ENCODE measurements at regions not wholly inside any gene's neighbourhood (a gene's known extent, or its start where the extent isn't known, plus 50 kb on each side); places are given as distances from the start of the nearest gene placed in this dataset.

- H3K4me3 ChIP-seq (ENCODE audit: low read depth, low read length), result no peak overlapping the region
- ChIA-PET POLR2A (no interaction called here), CTCF (no interaction called here)
- no peak for TF ChIP-seq CTCF (IDR thresholded peaks at IDR 0.05; ENCODE audit: insufficient read depth, low read length, missing control alignments)
- DNase-seq (ENCODE audit: low read depth, low spot score), result no peak
These were observed 106.6 kb upstream of the DOCK1 start for GRCh38 chr10:126798649-126799048.

- no peak for TF ChIP-seq CTCF (IDR thresholded peaks at IDR 0.05; ENCODE audit: insufficient read depth, low read length, missing control alignments)
- no peak for DNase-seq (ENCODE audit: low read depth, low spot score)
- CTCF ChIA-PET, result no interaction called here
These were observed 101.8 kb upstream of the DOCK1 start for GRCh38 chr10:126803394-126803793.

DNA sequence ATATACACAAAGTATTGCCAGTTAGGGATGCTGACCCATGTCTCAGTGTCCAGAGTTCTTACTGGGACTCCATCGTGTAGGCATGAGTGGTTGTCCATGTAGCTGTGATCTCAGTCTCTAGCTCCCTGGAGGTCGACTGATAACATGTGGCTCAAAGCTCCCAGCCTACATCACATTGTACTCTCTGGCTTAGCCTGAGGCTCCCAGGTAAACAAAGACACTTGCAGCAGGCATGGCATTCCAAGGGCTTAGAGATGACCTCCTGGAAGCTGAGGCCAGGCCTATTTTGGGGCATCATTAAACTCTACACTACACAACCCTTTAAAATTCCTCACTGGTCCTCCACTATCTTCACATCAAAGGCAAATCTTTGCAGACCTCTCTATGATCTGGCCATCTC is 100.8 kb upstream of the DOCK1 start:
- ChIA-PET CTCF (no interaction called here), POLR2A (no interaction called here)
- no peak overlapping the region for H3K4me3 ChIP-seq (ENCODE audit: low read depth, low read length)
- TF ChIP-seq CTCF (IDR thresholded peaks at IDR 0.05; ENCODE audit: insufficient read depth, low read length, missing control alignments), result no peak
- DNase-seq (ENCODE audit: low read depth, low spot score), result no peak

More at GRCh38 chr10:126803394-126803793, 101.8 kb upstream of the DOCK1 start:
- H3K4me3 ChIP-seq (ENCODE audit: low read depth, low read length), result no peak overlapping the region
- POLR2A ChIA-PET, result no interaction called here

- no peak overlapping the region for H3K4me3 ChIP-seq (ENCODE audit: low read depth, low read length)
- TF ChIP-seq CTCF (IDR thresholded peaks at IDR 0.05; ENCODE audit: insufficient read depth, low read length, missing control alignments), result no peak
- CTCF ChIA-PET, result no interaction called here
- no peak for DNase-seq (ENCODE audit: low read depth, low spot score)
- POLR2A ChIA-PET, result no interaction called here
These were observed 98.7 kb upstream of the DOCK1 start for GRCh38 chr10:126806498-126806897.

DNA sequence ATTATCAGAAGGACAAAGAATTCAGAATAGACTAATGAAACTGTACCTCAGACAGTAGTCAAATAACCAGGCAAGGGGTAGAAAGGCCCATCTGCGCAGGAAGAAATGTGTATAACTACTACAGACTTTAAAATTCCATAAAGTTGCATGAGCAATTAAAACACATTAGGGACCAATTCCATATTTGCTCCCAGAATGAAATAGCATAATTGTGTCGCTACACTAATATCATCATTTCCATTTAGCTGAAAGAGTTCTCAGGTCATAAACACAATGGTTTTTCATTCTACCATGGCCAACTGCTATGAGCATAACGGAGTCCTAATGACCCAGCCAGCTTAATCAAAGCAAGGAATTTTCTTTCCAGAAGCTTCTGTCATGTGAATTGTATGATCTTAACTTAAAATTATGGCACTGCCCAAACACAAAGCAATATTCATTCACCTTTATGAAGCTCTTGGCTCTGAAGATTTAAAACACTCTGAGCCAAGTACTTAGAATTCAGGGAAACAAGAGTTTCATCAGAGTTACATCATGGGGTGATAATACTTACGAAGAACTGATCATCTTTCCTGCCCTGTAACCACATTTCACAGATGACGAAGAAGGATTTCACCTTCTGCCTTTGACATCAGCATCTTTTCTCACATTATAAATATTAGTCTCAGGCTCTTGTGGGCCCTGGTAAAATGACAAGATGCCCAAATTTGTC is 98.1 kb upstream of the DOCK1 start:
- no peak for TF ChIP-seq CTCF (IDR thresholded peaks at IDR 0.05; ENCODE audit: insufficient read depth, low read length, missing control alignments)
- H3K4me3 ChIP-seq (ENCODE audit: low read depth, low read length), result no peak overlapping the region
- CTCF ChIA-PET, result no interaction called here
- POLR2A ChIA-PET, result no interaction called here
- DNase-seq (ENCODE audit: low read depth, low spot score), result no peak

GRCh38 chr10:126808103-126808502 is 97.1 kb upstream of the DOCK1 start:
- POLR2A ChIA-PET, result no interaction called here
- no peak overlapping the region for H3K4me3 ChIP-seq (ENCODE audit: low read depth, low read length)
- no peak for DNase-seq (ENCODE audit: low read depth, low spot score)
- no peak for TF ChIP-seq CTCF (IDR thresholded peaks at IDR 0.05; ENCODE audit: insufficient read depth, low read length, missing control alignments)
- CTCF ChIA-PET, result no interaction called here
